Neural cell (in vitro differentiated cells): ENCODE measurements at regions not wholly inside any gene's neighbourhood (a gene's known extent, or its start where the extent isn't known, plus 50 kb on each side); places are given as distances from the start of the nearest gene placed in this dataset.
"Not testable (repeated sequence)": the region's sequence is repeated elsewhere in the genome, so short reads cannot be mapped to it uniquely, and the experiment has no call there.

ENCODE experiments used
- H2AFZ ChIP-seq: fragments of 200-600, 300-800 bp; sonication (generic), shearing (Covaris generic); 2 replicates; pipeline ENCODE4 v1.6.0; 2014; ENCODE audit warnings: low read depth, mild to moderate bottlenecking, antibody characterized with exemption, low read length, moderate library complexity
- H3F3A ChIP-seq: fragments of 200-600 bp; shearing (Covaris generic); 2 replicates; pipeline ENCODE4 v1.6.1; 2016; ENCODE audit warnings: mild to moderate bottlenecking, moderate library complexity, mixed read lengths, antibody characterized with exemption, low read length; ENCODE audit not compliant: insufficient read depth, poor library complexity, severe bottlenecking
- H3K27ac ChIP-seq: fragments of 200-600, 300-800 bp; sonication (generic), shearing (Covaris generic); 2 replicates; pipeline ENCODE4 v1.5.1; 2014; ENCODE audit warnings: mild to moderate bottlenecking, low read length, moderate library complexity
- H3K27me3 ChIP-seq: fragments of 300-800, 200-600 bp; sonication (generic), shearing (Covaris generic); 2 replicates; pipeline ENCODE4 v1.6.0; 2014; ENCODE audit warnings: mild to moderate bottlenecking, low read depth, low read length, moderate library complexity; ENCODE audit not compliant: insufficient read depth
- H3K36me3 ChIP-seq: fragments of 300-800, 200-600 bp; sonication (generic), shearing (Covaris generic); 2 replicates; pipeline ENCODE4 v1.5.1; 2014; ENCODE audit warnings: mild to moderate bottlenecking, antibody characterized with exemption, low read length, moderate library complexity; ENCODE audit not compliant: insufficient read depth
- H3K4me2 ChIP-seq: fragments of 300-800, 200-600 bp; sonication (generic), shearing (Covaris generic); 2 replicates; pipeline ENCODE4 v1.6.0; 2014; ENCODE audit warnings: mild to moderate bottlenecking, low read length
- H3K4me3 ChIP-seq: fragments of 300-800, 200-600 bp; sonication (generic), shearing (Covaris generic); 2 replicates; pipeline ENCODE4 v1.5.1; 2014; ENCODE audit warnings: mild to moderate bottlenecking, low read length, moderate library complexity
- H3K79me2 ChIP-seq: fragments of 200-600 bp; shearing (Covaris generic); replicated peaks from 2 replicates; pipeline ENCODE4 v1.6.0; 2014; ENCODE audit warnings: mild to moderate bottlenecking, low read length, moderate library complexity; ENCODE audit not compliant: insufficient read depth
- H3K9ac ChIP-seq: fragments of 300-800, 200-600 bp; sonication (generic), shearing (Covaris generic); 2 replicates; pipeline ENCODE4 v1.6.1; 2016; ENCODE audit warnings: mild to moderate bottlenecking, low read length, mixed read lengths
- H3K9me2 ChIP-seq: fragments of 200-600 bp; shearing (Covaris generic); 2 replicates; pipeline ENCODE4 v1.6.1; 2016; ENCODE audit warnings: mild to moderate bottlenecking, low read length, mixed read lengths; ENCODE audit not compliant: insufficient read depth
- H3K9me3 ChIP-seq: fragments of 200-600, 300-800 bp; sonication (generic), shearing (Covaris generic); 2 replicates; pipeline ENCODE4 v1.6.1; 2016; ENCODE audit warnings: mild to moderate bottlenecking, mixed run types, low read length, moderate library complexity, mixed read lengths
- H4K20me1 ChIP-seq: fragments of 200-600 bp; shearing (Covaris generic); 2 replicates; pipeline ENCODE4 v1.6.1; 2016; ENCODE audit warnings: mild to moderate bottlenecking, mixed run types; ENCODE audit not compliant: insufficient read depth
- EP300 ChIP-seq: fragments of 450-650 bp; conservative IDR thresholded peaks from 2 replicates; pipeline ENCODE4 v1.6.1; 2014; ENCODE audit warnings: antibody characterized with exemption, mild to moderate bottlenecking, moderate library complexity; ENCODE audit not compliant: poor library complexity, severe bottlenecking
- EZH2 ChIP-seq: fragments of 200-600, 300-800 bp; shearing (Covaris generic), sonication (generic); IDR thresholded peaks from 2 replicates; pipeline ENCODE4 v1.6.1; 2014; ENCODE audit warnings: antibody characterized with exemption, low read length, borderline replicate concordance, mild to moderate bottlenecking; ENCODE audit not compliant: insufficient read depth, poor library complexity, severe bottlenecking
- MXI1 ChIP-seq: fragments of 450-650 bp; conservative IDR thresholded peaks from 2 replicates; pipeline ENCODE4 v1.6.1; 2014; ENCODE audit warnings: antibody characterized with exemption, mild to moderate bottlenecking; ENCODE audit not compliant: poor library complexity, severe bottlenecking
- POLR2AphosphoS5 ChIP-seq: IDR thresholded peaks from 2 replicates; pipeline ENCODE4 v1.6.1; 2012
- RAD21 ChIP-seq: fragments of 450-650 bp; conservative IDR thresholded peaks from 2 replicates; pipeline ENCODE4 v1.6.1; 2014; ENCODE audit warnings: antibody characterized with exemption, mild to moderate bottlenecking, moderate library complexity
- SMC3 ChIP-seq: fragments of 450-650 bp; conservative IDR thresholded peaks from 2 replicates; pipeline ENCODE4 v1.6.1; 2014; ENCODE audit warnings: antibody characterized with exemption, mild to moderate bottlenecking, moderate library complexity; ENCODE audit not compliant: poor library complexity
- TAF1 ChIP-seq: IDR thresholded peaks from 2 replicates; pipeline ENCODE4 v1.6.1; 2012; ENCODE audit warnings: low read depth
- TF ChIP-seq, protein P1 (sequence below): fragments of 450-650 bp; IDR thresholded peaks from 2 replicates; pipeline ENCODE4 v1.5.1; 2014; ENCODE audit warnings: antibody characterized with exemption, mild to moderate bottlenecking, moderate library complexity; ENCODE audit not compliant: poor library complexity, severe bottlenecking
- TF ChIP-seq, protein P2 (sequence below): IDR thresholded peaks from 2 replicates; pipeline ENCODE4 v1.6.1; 2012; ENCODE audit warnings: borderline replicate concordance

DNA sequence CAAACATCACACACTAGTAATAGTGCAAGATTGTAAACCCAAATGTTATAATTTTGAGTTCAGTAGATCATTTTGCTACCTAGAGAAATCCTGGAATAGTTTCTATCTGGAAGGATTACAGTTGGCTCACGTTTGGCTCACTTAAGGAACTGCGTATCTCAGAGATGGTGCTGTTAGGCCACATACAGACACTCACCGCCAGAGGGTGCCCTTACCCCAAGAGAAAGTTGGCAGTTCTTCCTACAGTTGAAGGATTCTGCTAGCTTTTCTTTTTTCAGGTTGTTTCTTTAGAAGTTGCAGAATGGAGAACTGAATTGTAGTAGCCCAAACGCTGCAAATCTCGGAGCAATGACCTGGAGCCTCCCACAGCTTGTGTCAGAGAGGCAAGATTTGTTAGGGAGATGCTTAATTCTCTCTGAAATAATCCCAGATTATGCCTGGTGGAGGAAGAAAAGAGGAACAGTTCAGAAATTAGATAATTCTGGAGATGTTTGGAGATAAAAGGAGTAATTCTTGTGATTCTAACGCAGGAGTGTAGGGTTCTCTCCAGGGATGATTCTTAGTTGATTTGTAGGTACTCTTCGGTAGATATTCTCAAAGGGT is 87.9 kb upstream of the PAPPA2 start:
- Histone ChIP-seq H3K79me2 (no peaks in the 10 kb centered on the region), H3K36me3 (no peaks in the 10 kb centered on the region), H3K27ac (no peak overlapping the region), H3K4me2 (no peak overlapping the region), H3K9me2 (no peaks in the 10 kb centered on the region), H3K4me3 (no peak overlapping the region), H4K20me1 (no peaks in the 10 kb centered on the region), H3K9me3 (no peaks in the 10 kb centered on the region), H3F3A (no peaks in the 10 kb centered on the region), H3K9ac (no peak overlapping the region), H3K27me3 (no peaks in the 10 kb centered on the region), H2AFZ (no peak overlapping the region)
- TF ChIP-seq SMC3 (peak; percentile 96), EZH2 (no peak), MXI1 (no peak), EP300 (no peak), TAF1 (no peak), RAD21 (peak; percentile 93), POLR2AphosphoS5 (no peak)
- TF ChIP-seq, protein P1, sequence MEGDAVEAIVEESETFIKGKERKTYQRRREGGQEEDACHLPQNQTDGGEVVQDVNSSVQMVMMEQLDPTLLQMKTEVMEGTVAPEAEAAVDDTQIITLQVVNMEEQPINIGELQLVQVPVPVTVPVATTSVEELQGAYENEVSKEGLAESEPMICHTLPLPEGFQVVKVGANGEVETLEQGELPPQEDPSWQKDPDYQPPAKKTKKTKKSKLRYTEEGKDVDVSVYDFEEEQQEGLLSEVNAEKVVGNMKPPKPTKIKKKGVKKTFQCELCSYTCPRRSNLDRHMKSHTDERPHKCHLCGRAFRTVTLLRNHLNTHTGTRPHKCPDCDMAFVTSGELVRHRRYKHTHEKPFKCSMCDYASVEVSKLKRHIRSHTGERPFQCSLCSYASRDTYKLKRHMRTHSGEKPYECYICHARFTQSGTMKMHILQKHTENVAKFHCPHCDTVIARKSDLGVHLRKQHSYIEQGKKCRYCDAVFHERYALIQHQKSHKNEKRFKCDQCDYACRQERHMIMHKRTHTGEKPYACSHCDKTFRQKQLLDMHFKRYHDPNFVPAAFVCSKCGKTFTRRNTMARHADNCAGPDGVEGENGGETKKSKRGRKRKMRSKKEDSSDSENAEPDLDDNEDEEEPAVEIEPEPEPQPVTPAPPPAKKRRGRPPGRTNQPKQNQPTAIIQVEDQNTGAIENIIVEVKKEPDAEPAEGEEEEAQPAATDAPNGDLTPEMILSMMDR: peak; percentile 91
- TF ChIP-seq, protein P2, sequence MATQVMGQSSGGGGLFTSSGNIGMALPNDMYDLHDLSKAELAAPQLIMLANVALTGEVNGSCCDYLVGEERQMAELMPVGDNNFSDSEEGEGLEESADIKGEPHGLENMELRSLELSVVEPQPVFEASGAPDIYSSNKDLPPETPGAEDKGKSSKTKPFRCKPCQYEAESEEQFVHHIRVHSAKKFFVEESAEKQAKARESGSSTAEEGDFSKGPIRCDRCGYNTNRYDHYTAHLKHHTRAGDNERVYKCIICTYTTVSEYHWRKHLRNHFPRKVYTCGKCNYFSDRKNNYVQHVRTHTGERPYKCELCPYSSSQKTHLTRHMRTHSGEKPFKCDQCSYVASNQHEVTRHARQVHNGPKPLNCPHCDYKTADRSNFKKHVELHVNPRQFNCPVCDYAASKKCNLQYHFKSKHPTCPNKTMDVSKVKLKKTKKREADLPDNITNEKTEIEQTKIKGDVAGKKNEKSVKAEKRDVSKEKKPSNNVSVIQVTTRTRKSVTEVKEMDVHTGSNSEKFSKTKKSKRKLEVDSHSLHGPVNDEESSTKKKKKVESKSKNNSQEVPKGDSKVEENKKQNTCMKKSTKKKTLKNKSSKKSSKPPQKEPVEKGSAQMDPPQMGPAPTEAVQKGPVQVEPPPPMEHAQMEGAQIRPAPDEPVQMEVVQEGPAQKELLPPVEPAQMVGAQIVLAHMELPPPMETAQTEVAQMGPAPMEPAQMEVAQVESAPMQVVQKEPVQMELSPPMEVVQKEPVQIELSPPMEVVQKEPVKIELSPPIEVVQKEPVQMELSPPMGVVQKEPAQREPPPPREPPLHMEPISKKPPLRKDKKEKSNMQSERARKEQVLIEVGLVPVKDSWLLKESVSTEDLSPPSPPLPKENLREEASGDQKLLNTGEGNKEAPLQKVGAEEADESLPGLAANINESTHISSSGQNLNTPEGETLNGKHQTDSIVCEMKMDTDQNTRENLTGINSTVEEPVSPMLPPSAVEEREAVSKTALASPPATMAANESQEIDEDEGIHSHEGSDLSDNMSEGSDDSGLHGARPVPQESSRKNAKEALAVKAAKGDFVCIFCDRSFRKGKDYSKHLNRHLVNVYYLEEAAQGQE: no peak

DNA sequence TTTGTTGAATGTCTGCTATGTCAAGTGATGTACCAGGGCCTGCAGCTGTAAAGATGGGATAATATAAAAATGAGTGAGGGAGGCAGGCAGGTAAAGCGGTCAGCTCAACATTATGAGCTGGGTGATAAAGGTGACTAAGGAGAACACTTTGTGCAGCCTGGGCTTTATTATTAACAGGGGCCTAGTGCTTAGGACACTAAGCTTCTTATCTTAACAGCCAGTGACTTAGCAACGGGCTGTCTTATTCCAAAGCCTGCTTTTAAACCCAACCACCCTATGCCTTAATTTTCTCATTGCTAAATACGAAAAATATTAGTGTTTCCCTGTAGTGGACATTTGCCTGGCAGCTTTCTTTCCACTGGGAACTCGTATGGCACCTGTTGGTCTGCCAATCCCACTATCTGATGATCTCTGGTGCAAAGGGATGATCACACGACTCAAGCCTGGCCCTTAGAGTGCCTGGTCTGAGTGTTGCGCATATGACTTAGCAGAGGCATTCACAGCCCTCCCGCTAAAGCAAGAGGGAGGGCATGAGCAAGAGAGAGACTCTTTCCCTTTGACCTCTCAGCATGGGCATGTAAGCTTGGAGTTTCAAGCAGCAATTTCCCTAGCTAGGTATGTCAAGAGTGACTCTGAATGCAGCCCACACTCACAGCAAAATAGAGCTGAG is 98.6 kb upstream of the PAPPA2 start:
- H3K79me2 ChIP-seq: no peaks in the 10 kb centered on the region
- no peaks in the 10 kb centered on the region for H3F3A ChIP-seq
- no peak overlapping the region for H3K9ac ChIP-seq
- no peak overlapping the region for H3K27ac ChIP-seq
- no peak overlapping the region for H3K4me2 ChIP-seq
- no peak overlapping the region for H3K4me3 ChIP-seq
- H3K27me3 ChIP-seq: no peaks in the 10 kb centered on the region
- no peak overlapping the region for H2AFZ ChIP-seq
- TF ChIP-seq, protein P1: no peak
- no peak for TF ChIP-seq SMC3
- no peak for TF ChIP-seq EZH2
- no peak for TF ChIP-seq TAF1
- TF ChIP-seq RAD21: no peak
- TF ChIP-seq POLR2AphosphoS5: no peak
- no peak for TF ChIP-seq EP300
- no peaks in the 10 kb centered on the region for H4K20me1 ChIP-seq
- H3K9me3 ChIP-seq: no peaks in the 10 kb centered on the region
- no peaks in the 10 kb centered on the region for H3K9me2 ChIP-seq
- H3K36me3 ChIP-seq: no peaks in the 10 kb centered on the region

DNA sequence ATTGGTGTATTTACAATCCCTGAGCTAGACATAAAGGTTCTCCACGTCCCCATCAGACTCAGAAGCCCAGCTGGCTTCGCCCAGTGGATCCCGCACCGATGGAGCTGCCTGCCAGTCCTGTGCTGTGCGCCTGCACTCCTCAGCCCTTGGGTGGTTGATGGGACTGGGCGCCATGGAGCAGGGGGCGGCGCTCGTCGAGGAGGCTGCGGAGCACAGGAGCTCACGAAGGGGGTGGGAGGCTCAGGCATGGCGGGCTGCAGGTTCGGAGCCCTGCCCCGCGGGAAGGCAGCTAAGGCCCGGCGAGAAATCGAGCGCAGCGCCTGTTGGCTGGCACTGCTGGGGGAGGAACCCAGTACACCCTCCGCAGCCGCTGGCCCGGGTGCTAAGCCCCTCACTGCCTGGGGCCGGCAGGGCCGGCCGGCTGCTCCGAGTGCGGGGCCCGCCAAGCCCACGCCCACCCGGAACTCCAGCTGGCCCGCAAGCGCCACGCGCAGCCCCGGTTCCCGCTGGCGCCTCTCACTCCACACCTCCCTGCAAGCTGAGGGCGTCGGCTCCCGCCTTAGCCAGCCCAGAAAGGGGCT is 113.8 kb upstream of the PAPPA2 start:
- H3K4me2 ChIP-seq, H4K20me1 ChIP-seq, H3F3A ChIP-seq, H3K79me2 ChIP-seq, H3K27ac ChIP-seq, H3K27me3 ChIP-seq, H2AFZ ChIP-seq, H3K36me3 ChIP-seq, H3K9me3 ChIP-seq, H3K4me3 ChIP-seq, H3K9me2 ChIP-seq, H3K9ac ChIP-seq: not testable (repeated sequence)
